ENCODE measurements at regions not wholly inside any gene's neighbourhood (a gene's known extent, or its start where the extent isn't known, plus 50 kb on each side); places are given as distances from the start of the nearest gene placed in this dataset.

DNA sequence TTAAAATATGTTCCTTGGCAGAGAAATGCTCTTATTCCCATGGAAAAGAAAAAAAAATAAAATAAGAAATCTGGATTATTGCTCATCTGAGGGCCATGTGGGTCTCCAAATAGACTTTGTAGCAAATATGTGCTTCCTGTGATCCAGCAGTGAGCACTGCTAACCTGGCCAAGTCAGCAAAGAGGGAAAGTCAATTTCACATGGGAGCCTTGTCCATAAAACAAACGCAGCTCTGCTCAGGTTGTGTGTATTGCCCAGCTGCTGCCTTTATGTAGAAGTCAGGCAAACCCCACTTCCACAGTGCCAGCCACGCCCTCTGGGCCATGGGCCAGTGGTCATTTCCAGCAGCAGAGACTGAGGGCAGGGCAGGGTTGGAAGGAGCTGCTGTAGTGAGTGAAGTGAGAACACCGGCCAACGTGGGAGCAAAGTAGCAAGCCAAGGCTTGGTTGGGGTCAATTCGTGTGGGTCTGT, 174.3 kb downstream of the LYPLAL1 start:
- BruUV-seq (replicated peaks) = no TSS peak
- H3K27me3 ChIP-seq (ENCODE audit: insufficient read depth, low read length) = no peaks in the 10 kb centered on the region

More for the DNA sequence above, 174.3 kb downstream of the LYPLAL1 start:
- DNase-seq (ENCODE audit: low read depth, low spot score) (no peak), ATAC-seq (no peak)
- intact Hi-C loops (cut with micrococcal nuclease) = no loop called here
- POLR2A ChIA-PET = no interaction called here
- H3K4me1 ChIP-seq (ENCODE audit: control insufficient read depth in 1 of 2, insufficient read depth in 2 of 2, low read length in 2 of 2) = no peaks in the 10 kb centered on the region
- no peak overlapping the region for H2AFZ ChIP-seq (ENCODE audit: low read depth, low read length, poor library complexity, severe bottlenecking)
- CTCF ChIA-PET = no interaction called here
- no peaks in the 10 kb centered on the region for H3K36me3 ChIP-seq (ENCODE audit: control insufficient read depth in 1 of 2, insufficient read depth in 2 of 2, low read length in 2 of 2)
- H3K79me2 ChIP-seq (ENCODE audit: insufficient read depth, low read length) = no peaks in the 10 kb centered on the region
- RAD21 ChIA-PET (ENCODE audit: low non-redundant PET in 1 of 2, low total read pairs in 2 of 2, uncharacterized antibody in 2 of 2, unreplicated experiment in 2 of 2) = no interaction called here
- no peaks in the 10 kb centered on the region for H4K20me1 ChIP-seq (ENCODE audit: insufficient read depth)
- H3K4me3 ChIP-seq (replicated peaks in 1 of 2; ENCODE audit: low read depth in 1 of 2, low read length in 2 of 2) = no peak overlapping the region
- TF ChIP-seq POLR2A (IDR thresholded peaks at IDR 0.05; ENCODE audit: borderline replicate concordance, extremely low read depth, insufficient read depth, insufficient read length) (no peak), YY1 (IDR thresholded peaks at IDR 0.05; ENCODE audit: extremely low read depth, insufficient replicate concordance, low read depth, low read length) (no peak), EGR1 (IDR thresholded peaks at IDR 0.05; ENCODE audit: low read depth) (no peak), SIN3A (IDR thresholded peaks at IDR 0.05; ENCODE audit: low read depth) (no peak), EZH2phosphoT487 (IDR thresholded peaks at IDR 0.05; ENCODE audit: borderline replicate concordance) (no peak), TCF7L2 (IDR thresholded peaks at IDR 0.05; ENCODE audit: borderline replicate concordance, extremely low read depth, insufficient read depth, insufficient read length) (no peak), SRF (IDR thresholded peaks at IDR 0.05; ENCODE audit: low read depth) (no peak), POLR2AphosphoS5 (IDR thresholded peaks at IDR 0.05; ENCODE audit: low read depth, low read length) (no peak), SP1 (IDR thresholded peaks at IDR 0.05; ENCODE audit: low read depth) (no peak)
- TF ChIP-seq, protein P1, sequence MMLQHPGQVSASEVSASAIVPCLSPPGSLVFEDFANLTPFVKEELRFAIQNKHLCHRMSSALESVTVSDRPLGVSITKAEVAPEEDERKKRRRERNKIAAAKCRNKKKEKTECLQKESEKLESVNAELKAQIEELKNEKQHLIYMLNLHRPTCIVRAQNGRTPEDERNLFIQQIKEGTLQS (IDR thresholded peaks at IDR 0.05) = no peak
- TF ChIP-seq, protein P2, sequence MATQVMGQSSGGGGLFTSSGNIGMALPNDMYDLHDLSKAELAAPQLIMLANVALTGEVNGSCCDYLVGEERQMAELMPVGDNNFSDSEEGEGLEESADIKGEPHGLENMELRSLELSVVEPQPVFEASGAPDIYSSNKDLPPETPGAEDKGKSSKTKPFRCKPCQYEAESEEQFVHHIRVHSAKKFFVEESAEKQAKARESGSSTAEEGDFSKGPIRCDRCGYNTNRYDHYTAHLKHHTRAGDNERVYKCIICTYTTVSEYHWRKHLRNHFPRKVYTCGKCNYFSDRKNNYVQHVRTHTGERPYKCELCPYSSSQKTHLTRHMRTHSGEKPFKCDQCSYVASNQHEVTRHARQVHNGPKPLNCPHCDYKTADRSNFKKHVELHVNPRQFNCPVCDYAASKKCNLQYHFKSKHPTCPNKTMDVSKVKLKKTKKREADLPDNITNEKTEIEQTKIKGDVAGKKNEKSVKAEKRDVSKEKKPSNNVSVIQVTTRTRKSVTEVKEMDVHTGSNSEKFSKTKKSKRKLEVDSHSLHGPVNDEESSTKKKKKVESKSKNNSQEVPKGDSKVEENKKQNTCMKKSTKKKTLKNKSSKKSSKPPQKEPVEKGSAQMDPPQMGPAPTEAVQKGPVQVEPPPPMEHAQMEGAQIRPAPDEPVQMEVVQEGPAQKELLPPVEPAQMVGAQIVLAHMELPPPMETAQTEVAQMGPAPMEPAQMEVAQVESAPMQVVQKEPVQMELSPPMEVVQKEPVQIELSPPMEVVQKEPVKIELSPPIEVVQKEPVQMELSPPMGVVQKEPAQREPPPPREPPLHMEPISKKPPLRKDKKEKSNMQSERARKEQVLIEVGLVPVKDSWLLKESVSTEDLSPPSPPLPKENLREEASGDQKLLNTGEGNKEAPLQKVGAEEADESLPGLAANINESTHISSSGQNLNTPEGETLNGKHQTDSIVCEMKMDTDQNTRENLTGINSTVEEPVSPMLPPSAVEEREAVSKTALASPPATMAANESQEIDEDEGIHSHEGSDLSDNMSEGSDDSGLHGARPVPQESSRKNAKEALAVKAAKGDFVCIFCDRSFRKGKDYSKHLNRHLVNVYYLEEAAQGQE (IDR thresholded peaks at IDR 0.05; ENCODE audit: low read depth) = no peak
- TF ChIP-seq, protein P3, sequence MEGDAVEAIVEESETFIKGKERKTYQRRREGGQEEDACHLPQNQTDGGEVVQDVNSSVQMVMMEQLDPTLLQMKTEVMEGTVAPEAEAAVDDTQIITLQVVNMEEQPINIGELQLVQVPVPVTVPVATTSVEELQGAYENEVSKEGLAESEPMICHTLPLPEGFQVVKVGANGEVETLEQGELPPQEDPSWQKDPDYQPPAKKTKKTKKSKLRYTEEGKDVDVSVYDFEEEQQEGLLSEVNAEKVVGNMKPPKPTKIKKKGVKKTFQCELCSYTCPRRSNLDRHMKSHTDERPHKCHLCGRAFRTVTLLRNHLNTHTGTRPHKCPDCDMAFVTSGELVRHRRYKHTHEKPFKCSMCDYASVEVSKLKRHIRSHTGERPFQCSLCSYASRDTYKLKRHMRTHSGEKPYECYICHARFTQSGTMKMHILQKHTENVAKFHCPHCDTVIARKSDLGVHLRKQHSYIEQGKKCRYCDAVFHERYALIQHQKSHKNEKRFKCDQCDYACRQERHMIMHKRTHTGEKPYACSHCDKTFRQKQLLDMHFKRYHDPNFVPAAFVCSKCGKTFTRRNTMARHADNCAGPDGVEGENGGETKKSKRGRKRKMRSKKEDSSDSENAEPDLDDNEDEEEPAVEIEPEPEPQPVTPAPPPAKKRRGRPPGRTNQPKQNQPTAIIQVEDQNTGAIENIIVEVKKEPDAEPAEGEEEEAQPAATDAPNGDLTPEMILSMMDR (IDR thresholded peaks at IDR 0.05 in 2 of 3, conservative IDR thresholded peaks at IDR 0.05 in 1 of 3; ENCODE audit: borderline replicate concordance in 1 of 3, insufficient read depth in 1 of 3, low read depth in 2 of 3, low read length in 2 of 3) = no peak
- H3K9ac ChIP-seq (ENCODE audit: low read length) = no peak overlapping the region
- no peaks in the 10 kb centered on the region for H3K9me2 ChIP-seq (ENCODE audit: insufficient read depth)
- H3K4me2 ChIP-seq (ENCODE audit: low read length) = no peak overlapping the region
- no peak overlapping the region for H3K27ac ChIP-seq (ENCODE audit: low read depth, low read length)
- H3K9me3 ChIP-seq (ENCODE audit: control insufficient read depth in 1 of 2, insufficient read depth in 1 of 2, low read depth in 1 of 2, low read length in 2 of 2) = peaks cover 8 to 9% of the 10 kb centered on the region in 2 experiments; a peak in 3 of 4 replicates

Data from HCT116 (cell line).